Tibial artery (tissue), 4 donors: ENCODE measurements at regions not wholly inside any gene's neighbourhood (a gene's known extent, or its start where the extent isn't known, plus 50 kb on each side); places are given as distances from the start of the nearest gene placed in this dataset.
A peak's percentile ranks its signal among the peaks of the same experiment; 100 is the strongest.

ENCODE experiments used
- DNase-seq, 2 donors: peaks; one replicate each; pipeline ENCODE4 v3.0.0-alpha.2; 2019
- H3K27ac ChIP-seq, 2 donors: fragments of 200-600 bp; sonication (generic) in 1 of 2; 1 replicate in 1 of 2; 2 replicates in 1 of 2; pipeline ENCODE4 v1.5.1; 2018 to 2019; ENCODE audit warnings: mild to moderate bottlenecking in 1 of 2
- H3K27me3 ChIP-seq, 2 donors: fragments of 200-600 bp; sonication (generic) in 1 of 2; one replicate each; pipeline versions ENCODE4 v1.5.1 to v1.6.0; 2016 to 2019
- H3K36me3 ChIP-seq, 3 donors: fragments of 200-600 bp; sonication (generic) in 2 of 3; one replicate each; pipeline ENCODE4 v1.5.1; 2016 to 2019; ENCODE audit warnings: mild to moderate bottlenecking in 2 of 3
- H3K4me1 ChIP-seq, 4 donors: fragments of 200-600 bp; sonication (generic) in 2 of 4; 1 replicate in 3 of 4; 2 replicates in 1 of 4; pipeline ENCODE4 v1.5.1; 2016 to 2019
- H3K4me3 ChIP-seq, 2 donors: fragments of 200-600 bp; sonication (generic) in 1 of 2; 1 replicate in 1 of 2; 2 replicates in 1 of 2; pipeline ENCODE4 v1.5.1; 2018 to 2019; ENCODE audit warnings: mild to moderate bottlenecking in 2 of 2
- H3K9me3 ChIP-seq, 3 donors: fragments of 200-600 bp; sonication (generic) in 1 of 3; one replicate each; pipeline ENCODE4 v1.5.1; 2016 to 2019
- CTCF ChIP-seq, 2 experiments: fragments of 200-600 bp in 1 of 2; fragments of 450-650 bp in 1 of 2; IDR thresholded peaks; one replicate each; pipeline ENCODE4 v1.5.1; 2017 to 2019; ENCODE audit warnings: antibody characterized with exemption in 2 of 2, mild to moderate bottlenecking in 1 of 2, moderate library complexity in 1 of 2
- intact Hi-C: fragments of 100-400 bp; cut with DNase I; formaldehyde crosslinking; loops from one replicate; pipeline ENCODE4 v1.15.0; 2023; ENCODE audit warnings: low total_unique reads

- Histone ChIP-seq H3K36me3 (no peaks in the 10 kb centered on the region), H3K27me3 (no peaks in the 10 kb centered on the region), H3K27ac (no peak overlapping the region), H3K4me3 (no peak overlapping the region), H3K4me1 (no peaks in the 10 kb centered on the region), H3K9me3 (peaks cover 0 to 6% (median 4%) of the 10 kb centered on the region in 3 donors)
- TF ChIP-seq CTCF (IDR thresholded peaks at IDR 0.05) = no peak
- peak; percentile 5 to 51 for DNase-seq
- intact Hi-C loops = no loop called here
Observed at GRCh38 chr2:239790721-239791120, 234.4 kb downstream of the NDUFA10 start.

- no peaks in the 10 kb centered on the region for H3K36me3 ChIP-seq
- no peak overlapping the region for H3K4me3 ChIP-seq
- intact Hi-C loops = no loop called here
- H3K27ac ChIP-seq = no peak overlapping the region
- H3K27me3 ChIP-seq = no peaks in the 10 kb centered on the region
- DNase-seq = peak; percentile 10 to 41
- TF ChIP-seq CTCF (IDR thresholded peaks at IDR 0.05) = no peak
- peaks cover 0 to 4% (median 2%) of the 10 kb centered on the region in 3 donors for H3K9me3 ChIP-seq
- no peaks in the 10 kb centered on the region for H3K4me1 ChIP-seq
Observed at GRCh38 chr2:239790313-239790712, 234.8 kb downstream of the NDUFA10 start.

- Histone ChIP-seq H3K9me3 (peaks cover 0 to 1% (median 0%) of the 10 kb centered on the region in 3 donors), H3K4me1 (no peaks in the 10 kb centered on the region), H3K27me3 (no peaks in the 10 kb centered on the region), H3K27ac (no peak overlapping the region), H3K4me3 (no peak overlapping the region), H3K36me3 (no peaks in the 10 kb centered on the region)
- TF ChIP-seq CTCF (IDR thresholded peaks at IDR 0.05) = no peak
- intact Hi-C loops = no loop called here
- DNase-seq = peak; percentile 8 to 41
Observed at GRCh38 chr2:239789711-239790110, 235.4 kb downstream of the NDUFA10 start.

GRCh38 chr2:239788576-239789098, 236.5 kb downstream of the NDUFA10 start:
- no peak for TF ChIP-seq CTCF (IDR thresholded peaks at IDR 0.05)
- no peaks in the 10 kb centered on the region for H3K4me1 ChIP-seq
- DNase-seq = no peak
- no peaks in the 10 kb centered on the region for H3K27me3 ChIP-seq
- intact Hi-C loops = no loop called here
- no peaks in the 10 kb centered on the region for H3K36me3 ChIP-seq
- H3K27ac ChIP-seq = no peak overlapping the region
- H3K4me3 ChIP-seq = no peak overlapping the region
- no peaks in the 10 kb centered on the region for H3K9me3 ChIP-seq

- intact Hi-C loops = no loop called here
- no peaks in the 10 kb centered on the region for H3K36me3 ChIP-seq
- TF ChIP-seq CTCF (IDR thresholded peaks at IDR 0.05) = no peak
- no peak overlapping the region for H3K27ac ChIP-seq
- H3K4me3 ChIP-seq = no peak overlapping the region
- no peaks in the 10 kb centered on the region for H3K4me1 ChIP-seq
- no peaks in the 10 kb centered on the region for H3K9me3 ChIP-seq
- H3K27me3 ChIP-seq = no peaks in the 10 kb centered on the region
- peak; percentile 5 to 16 for DNase-seq
Observed at GRCh38 chr2:239787538-239788050, 237.5 kb downstream of the NDUFA10 start.

GRCh38 chr2:239786791-239787190, 238.4 kb downstream of the NDUFA10 start:
- H3K4me1 ChIP-seq = no peaks in the 10 kb centered on the region
- no peak overlapping the region for H3K4me3 ChIP-seq
- no peaks in the 10 kb centered on the region for H3K9me3 ChIP-seq
- intact Hi-C loops = no loop called here
- DNase-seq = no peak
- H3K36me3 ChIP-seq = no peaks in the 10 kb centered on the region
- H3K27ac ChIP-seq = no peak overlapping the region
- no peaks in the 10 kb centered on the region for H3K27me3 ChIP-seq
- TF ChIP-seq CTCF (IDR thresholded peaks at IDR 0.05) = no peak
